GM23338 (cell line): ENCODE measurements at regions not wholly inside any gene's neighbourhood (a gene's known extent, or its start where the extent isn't known, plus 50 kb on each side); places are given as distances from the start of the nearest gene placed in this dataset.
A peak's percentile ranks its signal among the peaks of the same experiment; 100 is the strongest.

ENCODE experiments used
- ATAC-seq: fragments of 200-7000 bp; cut with Tn5 transposase; 3 replicates; pipeline ENCODE4 v1.9.1; 2020
- DNase-seq: peaks from one replicate; pipeline ENCODE4 v3.0.0-alpha.2; 2015; ENCODE audit warnings: low spot score
- H2AFZ ChIP-seq: fragments of 200-600 bp; sonication (generic); 2 replicates; pipeline ENCODE4 v1.8.0; 2016; ENCODE audit warnings: antibody characterized with exemption, mild to moderate bottlenecking, moderate library complexity
- H3F3A ChIP-seq: fragments of 200-600 bp; sonication (generic); replicated peaks from 2 replicates; pipeline ENCODE4 v1.8.0; 2017; ENCODE audit warnings: antibody characterized with exemption, mixed run types, low read depth
- H3K27ac ChIP-seq: fragments of 200-600 bp; sonication (generic); 2 replicates; pipeline ENCODE4 v1.6.1; 2016; ENCODE audit warnings: low read depth
- H3K27me3 ChIP-seq: fragments of 200-600 bp; sonication (generic); 2 replicates; pipeline ENCODE4 v1.8.0; 2016; ENCODE audit warnings: mild to moderate bottlenecking, mixed run types, moderate library complexity; ENCODE audit not compliant: insufficient read depth
- H3K36me3 ChIP-seq: fragments of 200-600 bp; sonication (generic); 2 replicates; pipeline ENCODE4 v1.8.0; 2016; ENCODE audit warnings: mild to moderate bottlenecking; ENCODE audit not compliant: insufficient read depth
- H3K4me1 ChIP-seq: fragments of 200-600 bp; sonication (generic); 2 replicates; pipeline ENCODE4 v1.8.0; 2016; ENCODE audit warnings: mild to moderate bottlenecking, moderate library complexity; ENCODE audit not compliant: insufficient read depth
- H3K4me2 ChIP-seq: fragments of 200-600 bp; sonication (generic); 2 replicates; pipeline ENCODE4 v1.7.1; 2017; ENCODE audit warnings: mixed run types
- H3K4me3 ChIP-seq: fragments of 200-600 bp; sonication (generic); 2 replicates; pipeline ENCODE4 v1.6.1; 2016; ENCODE audit warnings: mixed run types
- H3K79me2 ChIP-seq: fragments of 200-600 bp; sonication (generic); replicated peaks from 2 replicates; pipeline ENCODE4 v1.8.0; 2017; ENCODE audit warnings: mild to moderate bottlenecking; ENCODE audit not compliant: insufficient read depth
- H3K9me2 ChIP-seq: fragments of 200-600 bp; sonication (generic); 2 replicates; pipeline ENCODE4 v1.8.0; 2017; ENCODE audit not compliant: insufficient read depth
- H4K20me1 ChIP-seq: fragments of 200-600 bp; sonication (generic); replicated peaks from 2 replicates; pipeline ENCODE4 v1.8.0; 2017; ENCODE audit warnings: mild to moderate bottlenecking; ENCODE audit not compliant: insufficient read depth
- H3K27ac Mint-ChIP-seq: 2 replicates; pipeline ENCODE4 v1.8.0; 2020; ENCODE audit warnings: inconsistent platforms, mild to moderate bottlenecking, moderate library complexity, mixed read lengths
- H3K27me3 Mint-ChIP-seq: 3 replicates; pipeline ENCODE4 v1.8.0; 2022; ENCODE audit warnings: low read depth, mild to moderate bottlenecking, moderate library complexity, mixed read lengths, inconsistent platforms; ENCODE audit not compliant: insufficient read depth, poor library complexity
- H3K36me3 Mint-ChIP-seq: 3 replicates; pipeline ENCODE4 v1.8.0; 2021; ENCODE audit warnings: low read depth, mild to moderate bottlenecking, inconsistent platforms, moderate library complexity, mixed read lengths
- H3K4me1 Mint-ChIP-seq: 3 replicates; pipeline ENCODE4 v1.8.0; 2020; ENCODE audit warnings: mild to moderate bottlenecking, inconsistent platforms, mixed read lengths
- H3K4me3 Mint-ChIP-seq: 3 replicates; pipeline ENCODE4 v1.8.0; 2021; ENCODE audit warnings: moderate library complexity, mild to moderate bottlenecking, inconsistent platforms, mixed read lengths
- H3K9me3 Mint-ChIP-seq: 3 replicates; pipeline ENCODE4 v1.8.0; 2020; ENCODE audit warnings: moderate library complexity, mild to moderate bottlenecking, inconsistent platforms, mixed read lengths
- CREB1 ChIP-seq: fragments of 250-450 bp; sonication (Bioruptor Pico); IDR thresholded peaks from 2 replicates; pipeline ENCODE4 v1.5.0; 2020; ENCODE audit warnings: low read depth, mild to moderate bottlenecking, moderate library complexity
- EZH2 ChIP-seq: fragments of 200-600 bp; sonication (generic); IDR thresholded peaks from one replicate; pipeline ENCODE4 v1.8.0; 2017; ENCODE audit warnings: antibody characterized with exemption, mild to moderate bottlenecking, low read depth; ENCODE audit not compliant: unreplicated experiment
- EZH2phosphoT487 ChIP-seq: fragments of 200-600 bp; sonication (generic); IDR thresholded peaks from one replicate; pipeline ENCODE4 v1.8.1; 2018; ENCODE audit warnings: antibody characterized with exemption; ENCODE audit not compliant: unreplicated experiment
- JUNB ChIP-seq: IDR thresholded peaks from one replicate; pipeline ENCODE4 v1.6.1; 2016; ENCODE audit warnings: antibody characterized with exemption; ENCODE audit not compliant: unreplicated experiment
- NANOG ChIP-seq: IDR thresholded peaks from 2 replicates; pipeline ENCODE4 v1.6.1; 2016; ENCODE audit warnings: antibody characterized with exemption, borderline replicate concordance
- POLR2AphosphoS5 ChIP-seq: IDR thresholded peaks from 2 replicates; pipeline ENCODE4 v1.6.1; 2016; ENCODE audit warnings: antibody characterized with exemption, low read depth
- STAT1 ChIP-seq: IDR thresholded peaks from one replicate; pipeline ENCODE4 v1.6.1; 2016; ENCODE audit warnings: antibody characterized with exemption; ENCODE audit not compliant: unreplicated experiment
- ZNF114 ChIP-seq: fragments of 250-450 bp; sonication (Bioruptor Pico); IDR thresholded peaks from 2 replicates; pipeline ENCODE4 v1.5.0; 2020; ENCODE audit warnings: mild to moderate bottlenecking, moderate library complexity
- ZNF331 ChIP-seq: fragments of 250-450 bp; sonication (Bioruptor Pico); IDR thresholded peaks from 2 replicates; pipeline ENCODE4 v1.5.0; 2020; ENCODE audit warnings: low read depth, mild to moderate bottlenecking, moderate library complexity
- TF ChIP-seq, protein P1 (sequence below): IDR thresholded peaks from one replicate; pipeline ENCODE4 v1.6.1; 2018; ENCODE audit warnings: antibody characterized with exemption; ENCODE audit not compliant: unreplicated experiment
- TF ChIP-seq, protein P2 (sequence below): IDR thresholded peaks from 2 replicates; pipeline ENCODE4 v1.6.1; 2016; ENCODE audit warnings: antibody characterized with exemption
- TF ChIP-seq, protein P3 (sequence below): fragments of 250-450 bp; sonication (Bioruptor Pico); IDR thresholded peaks from 2 replicates; pipeline ENCODE4 v1.5.0; 2020; ENCODE audit warnings: mild to moderate bottlenecking, moderate library complexity
- TF ChIP-seq, protein P4 (sequence below), 2 experiments: fragments of 200-600 bp in 1 of 2; sonication (generic) in 1 of 2; conservative IDR thresholded peaks; 2 replicates each; pipeline versions ENCODE4 v1.5.1 to v1.6.1; 2016 to 2017; ENCODE audit warnings: antibody characterized with exemption in 2 of 2, low read depth in 2 of 2, mild to moderate bottlenecking in 2 of 2, moderate library complexity in 1 of 2

DNA sequence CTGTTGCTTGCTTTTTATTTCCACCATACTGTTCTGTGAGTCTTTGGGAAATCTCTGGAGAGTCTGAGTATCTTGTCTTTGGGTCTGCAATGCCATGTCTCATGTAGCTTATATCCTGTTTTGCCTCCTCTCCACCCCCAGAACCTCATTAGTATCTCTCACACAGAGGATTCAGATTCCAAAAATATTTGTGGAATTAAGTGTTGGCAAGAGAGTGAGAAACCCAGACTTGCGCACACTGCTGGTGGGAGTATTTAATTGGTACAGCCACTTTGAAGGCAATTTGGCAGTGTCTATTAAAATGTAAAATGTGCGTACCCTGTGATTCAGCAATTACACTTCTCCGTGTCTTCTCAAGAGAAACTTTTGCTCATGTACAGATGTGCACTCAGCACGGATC lies 68.6 kb downstream of the ZNF621 start:
- Histone ChIP-seq H3K4me2 (no peak overlapping the region), H3K27ac (no peak overlapping the region), H3F3A (no peaks in the 10 kb centered on the region), H3K4me1 (no peaks in the 10 kb centered on the region), H3K79me2 (no peaks in the 10 kb centered on the region), H3K27me3 (no peaks in the 10 kb centered on the region), H3K36me3 (no peaks in the 10 kb centered on the region), H3K4me3 (no peak overlapping the region), H2AFZ (peak overlapping the region; percentile 57; the same call in 1 of the 2 replicates), H4K20me1 (no peaks in the 10 kb centered on the region), H3K9me2 (no peaks in the 10 kb centered on the region)
- ATAC-seq (no peak), DNase-seq (no peak)
- Mint-ChIP-seq H3K4me1 (peaks cover 3% of the 10 kb centered on the region; the same call in 1 of the 3 replicates), H3K9me3 (no peaks in the 10 kb centered on the region; the same call in 2 of the 3 replicates), H3K27ac (no peak overlapping the region), H3K36me3 (no peaks in the 10 kb centered on the region), H3K27me3 (peaks cover 2% of the 10 kb centered on the region), H3K4me3 (no peak overlapping the region)
- TF ChIP-seq, protein P1, sequence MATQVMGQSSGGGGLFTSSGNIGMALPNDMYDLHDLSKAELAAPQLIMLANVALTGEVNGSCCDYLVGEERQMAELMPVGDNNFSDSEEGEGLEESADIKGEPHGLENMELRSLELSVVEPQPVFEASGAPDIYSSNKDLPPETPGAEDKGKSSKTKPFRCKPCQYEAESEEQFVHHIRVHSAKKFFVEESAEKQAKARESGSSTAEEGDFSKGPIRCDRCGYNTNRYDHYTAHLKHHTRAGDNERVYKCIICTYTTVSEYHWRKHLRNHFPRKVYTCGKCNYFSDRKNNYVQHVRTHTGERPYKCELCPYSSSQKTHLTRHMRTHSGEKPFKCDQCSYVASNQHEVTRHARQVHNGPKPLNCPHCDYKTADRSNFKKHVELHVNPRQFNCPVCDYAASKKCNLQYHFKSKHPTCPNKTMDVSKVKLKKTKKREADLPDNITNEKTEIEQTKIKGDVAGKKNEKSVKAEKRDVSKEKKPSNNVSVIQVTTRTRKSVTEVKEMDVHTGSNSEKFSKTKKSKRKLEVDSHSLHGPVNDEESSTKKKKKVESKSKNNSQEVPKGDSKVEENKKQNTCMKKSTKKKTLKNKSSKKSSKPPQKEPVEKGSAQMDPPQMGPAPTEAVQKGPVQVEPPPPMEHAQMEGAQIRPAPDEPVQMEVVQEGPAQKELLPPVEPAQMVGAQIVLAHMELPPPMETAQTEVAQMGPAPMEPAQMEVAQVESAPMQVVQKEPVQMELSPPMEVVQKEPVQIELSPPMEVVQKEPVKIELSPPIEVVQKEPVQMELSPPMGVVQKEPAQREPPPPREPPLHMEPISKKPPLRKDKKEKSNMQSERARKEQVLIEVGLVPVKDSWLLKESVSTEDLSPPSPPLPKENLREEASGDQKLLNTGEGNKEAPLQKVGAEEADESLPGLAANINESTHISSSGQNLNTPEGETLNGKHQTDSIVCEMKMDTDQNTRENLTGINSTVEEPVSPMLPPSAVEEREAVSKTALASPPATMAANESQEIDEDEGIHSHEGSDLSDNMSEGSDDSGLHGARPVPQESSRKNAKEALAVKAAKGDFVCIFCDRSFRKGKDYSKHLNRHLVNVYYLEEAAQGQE, result no peak
- TF ChIP-seq, protein P2, sequence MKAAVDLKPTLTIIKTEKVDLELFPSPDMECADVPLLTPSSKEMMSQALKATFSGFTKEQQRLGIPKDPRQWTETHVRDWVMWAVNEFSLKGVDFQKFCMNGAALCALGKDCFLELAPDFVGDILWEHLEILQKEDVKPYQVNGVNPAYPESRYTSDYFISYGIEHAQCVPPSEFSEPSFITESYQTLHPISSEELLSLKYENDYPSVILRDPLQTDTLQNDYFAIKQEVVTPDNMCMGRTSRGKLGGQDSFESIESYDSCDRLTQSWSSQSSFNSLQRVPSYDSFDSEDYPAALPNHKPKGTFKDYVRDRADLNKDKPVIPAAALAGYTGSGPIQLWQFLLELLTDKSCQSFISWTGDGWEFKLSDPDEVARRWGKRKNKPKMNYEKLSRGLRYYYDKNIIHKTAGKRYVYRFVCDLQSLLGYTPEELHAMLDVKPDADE, result no peak
- TF ChIP-seq, protein P3, sequence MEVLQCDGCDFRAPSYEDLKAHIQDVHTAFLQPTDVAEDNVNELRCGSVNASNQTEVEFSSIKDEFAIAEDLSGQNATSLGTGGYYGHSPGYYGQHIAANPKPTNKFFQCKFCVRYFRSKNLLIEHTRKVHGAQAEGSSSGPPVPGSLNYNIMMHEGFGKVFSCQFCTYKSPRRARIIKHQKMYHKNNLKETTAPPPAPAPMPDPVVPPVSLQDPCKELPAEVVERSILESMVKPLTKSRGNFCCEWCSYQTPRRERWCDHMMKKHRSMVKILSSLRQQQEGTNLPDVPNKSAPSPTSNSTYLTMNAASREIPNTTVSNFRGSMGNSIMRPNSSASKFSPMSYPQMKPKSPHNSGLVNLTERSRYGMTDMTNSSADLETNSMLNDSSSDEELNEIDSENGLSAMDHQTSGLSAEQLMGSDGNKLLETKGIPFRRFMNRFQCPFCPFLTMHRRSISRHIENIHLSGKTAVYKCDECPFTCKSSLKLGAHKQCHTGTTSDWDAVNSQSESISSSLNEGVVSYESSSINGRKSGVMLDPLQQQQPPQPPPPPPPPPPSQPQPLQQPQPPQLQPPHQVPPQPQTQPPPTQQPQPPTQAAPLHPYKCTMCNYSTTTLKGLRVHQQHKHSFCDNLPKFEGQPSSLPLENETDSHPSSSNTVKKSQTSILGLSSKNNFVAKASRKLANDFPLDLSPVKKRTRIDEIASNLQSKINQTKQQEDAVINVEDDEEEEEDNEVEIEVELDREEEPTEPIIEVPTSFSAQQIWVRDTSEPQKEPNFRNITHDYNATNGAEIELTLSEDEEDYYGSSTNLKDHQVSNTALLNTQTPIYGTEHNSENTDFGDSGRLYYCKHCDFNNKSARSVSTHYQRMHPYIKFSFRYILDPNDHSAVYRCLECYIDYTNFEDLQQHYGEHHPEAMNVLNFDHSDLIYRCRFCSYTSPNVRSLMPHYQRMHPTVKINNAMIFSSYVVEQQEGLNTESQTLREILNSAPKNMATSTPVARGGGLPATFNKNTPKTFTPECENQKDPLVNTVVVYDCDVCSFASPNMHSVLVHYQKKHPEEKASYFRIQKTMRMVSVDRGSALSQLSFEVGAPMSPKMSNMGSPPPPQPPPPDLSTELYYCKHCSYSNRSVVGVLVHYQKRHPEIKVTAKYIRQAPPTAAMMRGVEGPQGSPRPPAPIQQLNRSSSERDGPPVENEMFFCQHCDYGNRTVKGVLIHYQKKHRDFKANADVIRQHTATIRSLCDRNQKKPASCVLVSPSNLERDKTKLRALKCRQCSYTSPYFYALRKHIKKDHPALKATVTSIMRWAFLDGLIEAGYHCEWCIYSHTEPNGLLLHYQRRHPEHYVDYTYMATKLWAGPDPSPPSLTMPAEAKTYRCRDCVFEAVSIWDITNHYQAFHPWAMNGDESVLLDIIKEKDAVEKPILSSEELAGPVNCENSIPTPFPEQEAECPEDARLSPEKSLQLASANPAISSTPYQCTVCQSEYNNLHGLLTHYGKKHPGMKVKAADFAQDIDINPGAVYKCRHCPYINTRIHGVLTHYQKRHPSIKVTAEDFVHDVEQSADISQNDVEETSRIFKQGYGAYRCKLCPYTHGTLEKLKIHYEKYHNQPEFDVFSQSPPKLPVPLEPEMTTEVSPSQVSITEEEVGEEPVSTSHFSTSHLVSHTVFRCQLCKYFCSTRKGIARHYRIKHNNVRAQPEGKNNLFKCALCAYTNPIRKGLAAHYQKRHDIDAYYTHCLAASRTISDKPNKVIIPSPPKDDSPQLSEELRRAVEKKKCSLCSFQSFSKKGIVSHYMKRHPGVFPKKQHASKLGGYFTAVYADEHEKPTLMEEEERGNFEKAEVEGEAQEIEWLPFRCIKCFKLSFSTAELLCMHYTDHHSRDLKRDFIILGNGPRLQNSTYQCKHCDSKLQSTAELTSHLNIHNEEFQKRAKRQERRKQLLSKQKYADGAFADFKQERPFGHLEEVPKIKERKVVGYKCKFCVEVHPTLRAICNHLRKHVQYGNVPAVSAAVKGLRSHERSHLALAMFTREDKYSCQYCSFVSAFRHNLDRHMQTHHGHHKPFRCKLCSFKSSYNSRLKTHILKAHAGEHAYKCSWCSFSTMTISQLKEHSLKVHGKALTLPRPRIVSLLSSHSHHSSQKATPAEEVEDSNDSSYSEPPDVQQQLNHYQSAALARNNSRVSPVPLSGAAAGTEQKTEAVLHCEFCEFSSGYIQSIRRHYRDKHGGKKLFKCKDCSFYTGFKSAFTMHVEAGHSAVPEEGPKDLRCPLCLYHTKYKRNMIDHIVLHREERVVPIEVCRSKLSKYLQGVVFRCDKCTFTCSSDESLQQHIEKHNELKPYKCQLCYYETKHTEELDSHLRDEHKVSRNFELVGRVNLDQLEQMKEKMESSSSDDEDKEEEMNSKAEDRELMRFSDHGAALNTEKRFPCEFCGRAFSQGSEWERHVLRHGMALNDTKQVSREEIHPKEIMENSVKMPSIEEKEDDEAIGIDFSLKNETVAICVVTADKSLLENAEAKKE (CRISPR knock-in tag), result no peak
- no peak for TF ChIP-seq ZNF114 (CRISPR knock-in tag)
- TF ChIP-seq, protein P4, sequence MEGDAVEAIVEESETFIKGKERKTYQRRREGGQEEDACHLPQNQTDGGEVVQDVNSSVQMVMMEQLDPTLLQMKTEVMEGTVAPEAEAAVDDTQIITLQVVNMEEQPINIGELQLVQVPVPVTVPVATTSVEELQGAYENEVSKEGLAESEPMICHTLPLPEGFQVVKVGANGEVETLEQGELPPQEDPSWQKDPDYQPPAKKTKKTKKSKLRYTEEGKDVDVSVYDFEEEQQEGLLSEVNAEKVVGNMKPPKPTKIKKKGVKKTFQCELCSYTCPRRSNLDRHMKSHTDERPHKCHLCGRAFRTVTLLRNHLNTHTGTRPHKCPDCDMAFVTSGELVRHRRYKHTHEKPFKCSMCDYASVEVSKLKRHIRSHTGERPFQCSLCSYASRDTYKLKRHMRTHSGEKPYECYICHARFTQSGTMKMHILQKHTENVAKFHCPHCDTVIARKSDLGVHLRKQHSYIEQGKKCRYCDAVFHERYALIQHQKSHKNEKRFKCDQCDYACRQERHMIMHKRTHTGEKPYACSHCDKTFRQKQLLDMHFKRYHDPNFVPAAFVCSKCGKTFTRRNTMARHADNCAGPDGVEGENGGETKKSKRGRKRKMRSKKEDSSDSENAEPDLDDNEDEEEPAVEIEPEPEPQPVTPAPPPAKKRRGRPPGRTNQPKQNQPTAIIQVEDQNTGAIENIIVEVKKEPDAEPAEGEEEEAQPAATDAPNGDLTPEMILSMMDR (conservative IDR thresholded peaks at IDR 0.05; ENCODE audit: low read depth in 2 of 2), result no peak
- no peak for TF ChIP-seq CREB1
- no peak for TF ChIP-seq EZH2phosphoT487
- TF ChIP-seq EZH2, result no peak
- TF ChIP-seq STAT1, result no peak
- TF ChIP-seq NANOG, result no peak
- TF ChIP-seq ZNF331 (CRISPR knock-in tag), result no peak
- TF ChIP-seq JUNB, result no peak
- TF ChIP-seq POLR2AphosphoS5, result no peak
